ENCODE measurements at regions not wholly inside any gene's neighbourhood (a gene's known extent, or its start where the extent isn't known, plus 50 kb on each side); places are given as distances from the start of the nearest gene placed in this dataset.

GRCh38 chr22:48891688-48892577, 935.7 kb downstream of the BRD1 start:
- DNase-seq, result no peak

GRCh38 chr22:48890693-48891554, 936.7 kb downstream of the BRD1 start:
- no peak for DNase-seq

- DNase-seq, result no peak
Measured at GRCh38 chr22:48889887-48890692, 937.6 kb downstream of the BRD1 start.

GRCh38 chr22:48889209-48889830, 938.4 kb downstream of the BRD1 start:
- no peak for DNase-seq

GRCh38 chr22:48888466-48889208, 939.0 kb downstream of the BRD1 start:
- DNase-seq, result no peak

GRCh38 chr22:48887394-48888332, 940.0 kb downstream of the BRD1 start:
- no peak for DNase-seq

- DNase-seq, result no peak
Measured at GRCh38 chr22:48886604-48887393, 940.9 kb downstream of the BRD1 start.

GRCh38 chr22:48885919-48886305, 941.8 kb downstream of the BRD1 start:
- no peak for DNase-seq

GRCh38 chr22:48885271-48885918, 942.3 kb downstream of the BRD1 start:
- no peak for DNase-seq

- DNase-seq, result no peak
Measured at GRCh38 chr22:48884786-48885185, 942.9 kb downstream of the BRD1 start.

- no peak for DNase-seq
Measured at GRCh38 chr22:48884324-48884723, 943.3 kb downstream of the BRD1 start.

GRCh38 chr22:48883211-48883960, 944.3 kb downstream of the BRD1 start:
- DNase-seq, result no peak

GRCh38 chr22:48882636-48883200, 945.0 kb downstream of the BRD1 start:
- DNase-seq, result no peak

GRCh38 chr22:48881326-48881980, 946.2 kb downstream of the BRD1 start:
- DNase-seq, result no peak

GRCh38 chr22:48880749-48881148, 946.9 kb downstream of the BRD1 start:
- no peak for DNase-seq

- DNase-seq, result no peak
Measured at GRCh38 chr22:48876951-48877350, 950.7 kb downstream of the BRD1 start.

- DNase-seq, result no peak
Measured at GRCh38 chr22:48874956-48875355, 952.7 kb downstream of the BRD1 start.

- DNase-seq, result no peak
Measured at GRCh38 chr22:48873191-48873520, 954.5 kb downstream of the BRD1 start.
